ENCODE measurements at regions not wholly inside any gene's neighbourhood (a gene's known extent, or its start where the extent isn't known, plus 50 kb on each side); places are given as distances from the start of the nearest gene placed in this dataset.

GRCh38 chr2:15870565-15870964 is 69.8 kb upstream of the MYCN start:
- DNase-seq (ENCODE audit: low read depth in 3 of 3, low spot score in 2 of 3), result no peak

GRCh38 chr2:15871239-15871783 is 69.0 kb upstream of the MYCN start:
- no peak for DNase-seq (ENCODE audit: low read depth in 3 of 3, low spot score in 2 of 3)

- no peak for DNase-seq (ENCODE audit: low read depth in 3 of 3, low spot score in 2 of 3)
These were observed 67.5 kb upstream of the MYCN start for GRCh38 chr2:15872854-15873253.

GRCh38 chr2:15874321-15874720 is 66.0 kb upstream of the MYCN start:
- no peak for DNase-seq (ENCODE audit: low read depth in 3 of 3, low spot score in 2 of 3)

- no peak for DNase-seq (ENCODE audit: low read depth in 3 of 3, low spot score in 2 of 3)
These were observed 65.2 kb upstream of the MYCN start for GRCh38 chr2:15874854-15875804.

- no peak for DNase-seq (ENCODE audit: low read depth in 3 of 3, low spot score in 2 of 3)
These were observed 64.2 kb upstream of the MYCN start for GRCh38 chr2:15875969-15876705.

GRCh38 chr2:15880226-15881119 is 59.9 kb upstream of the MYCN start:
- no peak for DNase-seq (ENCODE audit: low read depth in 3 of 3, low spot score in 2 of 3)

GRCh38 chr2:15881120-15881433 is 59.3 kb upstream of the MYCN start:
- DNase-seq (ENCODE audit: low read depth in 3 of 3, low spot score in 2 of 3), result no peak

- no peak for DNase-seq (ENCODE audit: low read depth in 3 of 3, low spot score in 2 of 3)
These were observed 58.7 kb upstream of the MYCN start for GRCh38 chr2:15881676-15882075.

- no peak for DNase-seq (ENCODE audit: low read depth in 3 of 3, low spot score in 2 of 3)
These were observed 57.4 kb upstream of the MYCN start for GRCh38 chr2:15882761-15883497.

GRCh38 chr2:15883684-15884083 is 56.7 kb upstream of the MYCN start:
- no peak for DNase-seq (ENCODE audit: low read depth in 3 of 3, low spot score in 2 of 3)

GRCh38 chr2:15884790-15885189 is 55.6 kb upstream of the MYCN start:
- DNase-seq (ENCODE audit: low read depth in 3 of 3, low spot score in 2 of 3), result no peak

- no peak for DNase-seq (ENCODE audit: low read depth in 3 of 3, low spot score in 2 of 3)
These were observed 54.1 kb upstream of the MYCN start for GRCh38 chr2:15886231-15886630.

- DNase-seq (ENCODE audit: low read depth in 3 of 3, low spot score in 2 of 3), result no peak
These were observed 50.8 kb upstream of the MYCN start for GRCh38 chr2:15889442-15890123.

- DNase-seq (ENCODE audit: low read depth in 3 of 3, low spot score in 2 of 3), result no peak
These were observed 50.1 kb upstream of the MYCN start for GRCh38 chr2:15890124-15890754.

All from right renal cortex interstitium (tissue), 3 donors.